Activated CD4-positive, alpha-beta T cell treated with anti-CD3 and anti-CD28 coated beads for 48 hours (primary cell): ENCODE measurements at regions not wholly inside any gene's neighbourhood (a gene's known extent, or its start where the extent isn't known, plus 50 kb on each side); places are given as distances from the start of the nearest gene placed in this dataset.
A peak's percentile ranks its signal among the peaks of the same experiment; 100 is the strongest.
"Not testable (repeated sequence)": the region's sequence is repeated elsewhere in the genome, so short reads cannot be mapped to it uniquely, and the experiment has no call there.

Experiments used
- DNase-seq: peaks from one replicate; pipeline ENCODE4 v3.0.0-alpha.2; 2020

- DNase-seq: no peak
These were observed 156.8 kb upstream of the MSX2 start for GRCh38 chr5:174567506-174568141.

GRCh38 chr5:174570662-174571061 lies 153.7 kb upstream of the MSX2 start:
- DNase-seq: no peak

- no peak for DNase-seq
These were observed 152.6 kb upstream of the MSX2 start for GRCh38 chr5:174571662-174572397.

- DNase-seq: no peak
These were observed 151.8 kb upstream of the MSX2 start for GRCh38 chr5:174572591-174572990.

- no peak for DNase-seq
These were observed 151.0 kb upstream of the MSX2 start for GRCh38 chr5:174573221-174573994.

GRCh38 chr5:174575043-174575442 lies 149.3 kb upstream of the MSX2 start:
- DNase-seq: no peak

- DNase-seq: no peak
These were observed 148.3 kb upstream of the MSX2 start for GRCh38 chr5:174576042-174576441.

- peak; percentile 4 for DNase-seq
These were observed 142.9 kb upstream of the MSX2 start for GRCh38 chr5:174581479-174581878.

GRCh38 chr5:174581894-174582293 lies 142.5 kb upstream of the MSX2 start:
- no peak for DNase-seq

- DNase-seq: no peak
These were observed 141.3 kb upstream of the MSX2 start for GRCh38 chr5:174583071-174583470.

- DNase-seq: no peak
These were observed 138.9 kb upstream of the MSX2 start for GRCh38 chr5:174585472-174585871.

GRCh38 chr5:174586163-174586562 lies 138.2 kb upstream of the MSX2 start:
- not testable (repeated sequence) for DNase-seq

GRCh38 chr5:174589011-174589410 lies 135.4 kb upstream of the MSX2 start:
- DNase-seq: no peak

- DNase-seq: no peak
These were observed 134.8 kb upstream of the MSX2 start for GRCh38 chr5:174589599-174589998.

- no peak for DNase-seq
These were observed 133.6 kb upstream of the MSX2 start for GRCh38 chr5:174590820-174591219.

GRCh38 chr5:174596429-174596828 lies 128.0 kb upstream of the MSX2 start:
- no peak for DNase-seq

GRCh38 chr5:174599992-174600391 lies 124.4 kb upstream of the MSX2 start:
- DNase-seq: no peak

GRCh38 chr5:174601946-174602345 lies 122.4 kb upstream of the MSX2 start:
- DNase-seq: no peak

GRCh38 chr5:174606153-174606552 lies 118.2 kb upstream of the MSX2 start:
- no peak for DNase-seq

GRCh38 chr5:174606646-174607045 lies 117.7 kb upstream of the MSX2 start:
- DNase-seq: no peak

GRCh38 chr5:174607205-174607604 lies 117.2 kb upstream of the MSX2 start:
- DNase-seq: no peak

GRCh38 chr5:174607916-174608315 lies 116.5 kb upstream of the MSX2 start:
- no peak for DNase-seq

- peak; percentile 5 for DNase-seq
These were observed 115.7 kb upstream of the MSX2 start for GRCh38 chr5:174608631-174609097.

- DNase-seq: no peak
These were observed 115.3 kb upstream of the MSX2 start for GRCh38 chr5:174609116-174609515.
